ENCODE measurements at regions not wholly inside any gene's neighbourhood (a gene's known extent, or its start where the extent isn't known, plus 50 kb on each side); places are given as distances from the start of the nearest gene placed in this dataset.
"Not testable (repeated sequence)": the region's sequence is repeated elsewhere in the genome, so short reads cannot be mapped to it uniquely, and the experiment has no call there.

GRCh38 chr21:15634541-15634940 is 95.2 kb upstream of the USP25 start:
- DNase-seq = not testable (repeated sequence)

GRCh38 chr21:15638856-15639549 is 90.8 kb upstream of the USP25 start:
- DNase-seq = no peak

- not testable (repeated sequence) for DNase-seq
Observed at GRCh38 chr21:15640113-15640512, 89.7 kb upstream of the USP25 start.

- DNase-seq = no peak
Observed at GRCh38 chr21:15644489-15644888, 85.3 kb upstream of the USP25 start.

- no peak for DNase-seq
Observed at GRCh38 chr21:15645830-15646229, 84.0 kb upstream of the USP25 start.

- DNase-seq = no peak
Observed at GRCh38 chr21:15650735-15651134, 79.0 kb upstream of the USP25 start.

- no peak for DNase-seq
Observed at GRCh38 chr21:15651172-15651571, 78.6 kb upstream of the USP25 start.

- no peak for DNase-seq
Observed at GRCh38 chr21:15653710-15654109, 76.1 kb upstream of the USP25 start.

- no peak for DNase-seq
Observed at GRCh38 chr21:15654171-15654570, 75.6 kb upstream of the USP25 start.

- no peak for DNase-seq
Observed at GRCh38 chr21:15659753-15660422, 69.9 kb upstream of the USP25 start.

GRCh38 chr21:15660423-15660804 is 69.4 kb upstream of the USP25 start:
- no peak for DNase-seq

GRCh38 chr21:15667010-15667409 is 62.8 kb upstream of the USP25 start:
- DNase-seq = no peak

GRCh38 chr21:15667819-15668218 is 62.0 kb upstream of the USP25 start:
- DNase-seq = no peak

- no peak for DNase-seq
Observed at GRCh38 chr21:15669247-15669646, 60.5 kb upstream of the USP25 start.

- DNase-seq = no peak
Observed at GRCh38 chr21:15671188-15671587, 58.6 kb upstream of the USP25 start.

- DNase-seq = not testable (repeated sequence)
Observed at GRCh38 chr21:15672578-15672977, 57.2 kb upstream of the USP25 start.

GRCh38 chr21:15676935-15677334 is 52.8 kb upstream of the USP25 start:
- no peak for DNase-seq

- no peak for DNase-seq
Observed at GRCh38 chr21:15679630-15680029, 50.2 kb upstream of the USP25 start.

Measured in activated CD4-positive, alpha-beta T cell treated with anti-CD3 and anti-CD28 coated beads, Interleukin-2, amount 50 U/mL, for 16 hours (primary cell).